K562 (cell line): ENCODE measurements at regions not wholly inside any gene's neighbourhood (a gene's known extent, or its start where the extent isn't known, plus 50 kb on each side); places are given as distances from the start of the nearest gene placed in this dataset.

ENCODE experiments used
- ATAC-seq: fragments of 200-7000 bp; cut with Tn5 transposase; 3 replicates; pipeline ENCODE4 v1.9.1; 2020; ENCODE audit warnings: moderate library complexity
- BruUV-seq: library from RNA; stranded (reverse); fragments of 400-500 nt; replicated peaks from 2 replicates; lab custom pipeline; 2021; lab: Mats Ljungman, UMichigan
- CTCF ChIA-PET: fragments of 300-600 bp; formaldehyde crosslinking; extraction: SDS; loops from one replicate; lab custom pipeline; 2021; ENCODE audit warnings: low intra/inter-chr PET ratio; lab: Yijun Ruan, JAX
- POLR2A ChIA-PET: fragments of 300-600, 350-650 bp; sonication (Branson Sonifier 250); formaldehyde crosslinking; extraction: SDS; loops from one replicate; lab custom pipeline; 2021; ENCODE audit warnings: antibody characterized with exemption, inconsistent platforms; lab: Yijun Ruan, JAX
- DNase-seq, 4 experiments: peaks; one replicate each; pipeline versions ENCODE4 v3.0.0 to v3.0.0-alpha.2; 2011 to 2018; ENCODE audit warnings: low spot score in 3 of 4, mixed read lengths in 3 of 4; ENCODE audit errors: extremely low read depth in 1 of 4
- FAIRE-seq: peaks from 2 replicates; lab custom pipeline; 2011; peaks lifted over from hg19 to GRCh38; lab: Jason Lieb, UNC
- H2AFZ ChIP-seq: 2 replicates; pipeline ENCODE4 v1.6.0; 2011; ENCODE audit warnings: low read depth, low read length, control low read depth, inconsistent platforms
- H3K27ac ChIP-seq: fragments of 200-600 bp; 3 replicates; pipeline ENCODE4 v1.8.0; 2011; ENCODE audit warnings: low read depth, mild to moderate bottlenecking, control low read depth, inconsistent platforms, low read length, moderate library complexity, mixed read lengths; ENCODE audit errors: extremely low read depth
- H3K27me3 ChIP-seq, 2 experiments: fragments of 300-600 bp in 1 of 2; 2 replicates in 1 of 2; 3 replicates in 1 of 2; pipeline versions ENCODE4 v1.6.0 to v1.8.0; 2011; ENCODE audit warnings: inconsistent platforms in 2 of 2, low read length in 2 of 2, mild to moderate bottlenecking in 1 of 2, mixed read lengths in 1 of 2, moderate library complexity in 1 of 2; ENCODE audit not compliant: control insufficient read depth in 2 of 2, insufficient read depth in 2 of 2
- H3K36me3 ChIP-seq: fragments of 300-600 bp; 3 replicates; pipeline ENCODE4 v1.8.0; 2011; ENCODE audit warnings: mild to moderate bottlenecking, low read length, inconsistent platforms; ENCODE audit not compliant: control insufficient read depth, insufficient read depth
- H3K4me1 ChIP-seq, 2 experiments: fragments of 200-600 bp in 1 of 2; replicated peaks in 1 of 2; 2 replicates in 1 of 2; 3 replicates in 1 of 2; pipeline versions ENCODE4 v1.5.1 to v1.8.0; 2011; ENCODE audit warnings: inconsistent platforms in 2 of 2, low read length in 2 of 2, mild to moderate bottlenecking in 1 of 2, mixed read lengths in 1 of 2, moderate library complexity in 1 of 2; ENCODE audit not compliant: control insufficient read depth in 2 of 2, insufficient read depth in 2 of 2
- H3K4me2 ChIP-seq: 2 replicates; pipeline ENCODE4 v1.6.1; 2011; ENCODE audit warnings: low read length, control low read depth, inconsistent platforms, mixed read lengths; ENCODE audit not compliant: insufficient read depth
- H3K4me3 ChIP-seq: fragments of 200-600 bp; sonication (generic), shearing (Covaris generic); 2 replicates; pipeline ENCODE4 v1.5.1; 2016; ENCODE audit warnings: control low read depth, inconsistent platforms
- H3K79me2 ChIP-seq: fragments of 200-600 bp; 3 replicates; pipeline ENCODE4 v1.8.0; 2011; ENCODE audit warnings: low read length, inconsistent platforms; ENCODE audit not compliant: control insufficient read depth, insufficient read depth
- H3K9ac ChIP-seq, 2 experiments: 2 replicates each; pipeline versions ENCODE4 v1.6.0 to v1.6.1; 2011; ENCODE audit warnings: low read depth in 2 of 2, low read length in 2 of 2, control low read depth in 1 of 2, inconsistent platforms in 1 of 2, mild to moderate bottlenecking in 1 of 2, mixed read lengths in 1 of 2; ENCODE audit not compliant: insufficient read depth in 1 of 2
- H3K9me1 ChIP-seq: one replicate; pipeline ENCODE4 v1.6.0; 2011; ENCODE audit warnings: inconsistent platforms, mild to moderate bottlenecking, low read length, moderate library complexity; ENCODE audit not compliant: control insufficient read depth, insufficient read depth
- H3K9me3 ChIP-seq: replicated peaks from 2 replicates; pipeline ENCODE4 v1.5.1; 2011; ENCODE audit warnings: low read depth, low read length, inconsistent platforms; ENCODE audit not compliant: control insufficient read depth, insufficient read depth
- H4K20me1 ChIP-seq: replicated peaks from 2 replicates; pipeline ENCODE4 v1.6.1; 2011; ENCODE audit warnings: low read length, inconsistent platforms, mixed read lengths; ENCODE audit not compliant: control insufficient read depth, insufficient read depth
- BRCA1 ChIP-seq, 2 experiments: fragments of 450-650 bp in 1 of 2; sonication (generic) in 1 of 2; formaldehyde crosslinking in 1 of 2; IDR thresholded peaks; 2 replicates each; pipeline versions ENCODE4 v1.5.0 to v1.6.1; 2017 to 2020; ENCODE audit warnings: mild to moderate bottlenecking in 1 of 2, missing genetic modification reagents in 1 of 2
- MECOM ChIP-seq: fragments of 250-450 bp; sonication (Bioruptor Pico); IDR thresholded peaks from 2 replicates; pipeline ENCODE4 v1.8.0; 2022; ENCODE audit warnings: inconsistent platforms
- RNF219 ChIP-seq: fragments of 250-450 bp; sonication (Bioruptor Pico); IDR thresholded peaks from 2 replicates; pipeline ENCODE4 v1.5.0; 2022; ENCODE audit warnings: mild to moderate bottlenecking
- SRSF1 ChIP-seq: fragments of 200-400 bp; formaldehyde crosslinking; IDR thresholded peaks from 2 replicates; pipeline ENCODE4 v1.6.1; 2017; ENCODE audit warnings: mild to moderate bottlenecking, low read depth, low read length, moderate library complexity
- ZNF184 ChIP-seq: sonication (generic); formaldehyde crosslinking; IDR thresholded peaks from 2 replicates; pipeline ENCODE4 v1.5.0; 2020; ENCODE audit warnings: missing genetic modification reagents
- ZNF57 ChIP-seq: fragments of 450-650 bp; formaldehyde crosslinking; IDR thresholded peaks from 2 replicates; pipeline ENCODE4 v1.4.0; 2020; ENCODE audit warnings: mild to moderate bottlenecking, moderate library complexity
- ZNF740 ChIP-seq, 3 experiments: fragments of 200-800 bp in 1 of 3; sonication (Bioruptor generic) in 1 of 3; sonication (generic) in 1 of 3; formaldehyde crosslinking in 1 of 3; IDR thresholded peaks; 2 replicates each; pipeline versions ENCODE4 v1.6.1 to v1.8.0; 2016 to 2022; ENCODE audit warnings: mild to moderate bottlenecking in 2 of 3, missing compliant biosample characterization in 2 of 3, missing genetic modification characterization in 2 of 3, missing genetic modification reagents in 1 of 3
- WGBS: fragments of 100-300 bp; shearing (Covaris generic); methylation state at CpG from one replicate; pipeline ENCODE4 v1.1.6; 2016; ENCODE audit warnings: low coverage, mixed read lengths; ENCODE audit not compliant: insufficient coverage; ENCODE audit errors: missing lambda C conversion rate; 5-methylcytosine and 5-hydroxymethylcytosine counted together
- in situ Hi-C: fragments of 300-500 bp; cut with MboI; formaldehyde crosslinking; loops from 4 replicates; pipeline ENCODE4 v1.15.0; 2018; ENCODE audit warnings: inconsistent platforms, mixed read lengths
- intact Hi-C: fragments of 100-400 bp; cut with micrococcal nuclease; formaldehyde crosslinking; loops from 2 replicates; pipeline ENCODE4 v1.14.2; 2022
- TF ChIP-seq, protein P1 (sequence below): fragments of 250-450 bp; sonication (Bioruptor Pico); IDR thresholded peaks from 2 replicates; pipeline ENCODE4 v1.8.0; 2022; ENCODE audit warnings: inconsistent platforms, mild to moderate bottlenecking, moderate library complexity, borderline replicate concordance

DNA sequence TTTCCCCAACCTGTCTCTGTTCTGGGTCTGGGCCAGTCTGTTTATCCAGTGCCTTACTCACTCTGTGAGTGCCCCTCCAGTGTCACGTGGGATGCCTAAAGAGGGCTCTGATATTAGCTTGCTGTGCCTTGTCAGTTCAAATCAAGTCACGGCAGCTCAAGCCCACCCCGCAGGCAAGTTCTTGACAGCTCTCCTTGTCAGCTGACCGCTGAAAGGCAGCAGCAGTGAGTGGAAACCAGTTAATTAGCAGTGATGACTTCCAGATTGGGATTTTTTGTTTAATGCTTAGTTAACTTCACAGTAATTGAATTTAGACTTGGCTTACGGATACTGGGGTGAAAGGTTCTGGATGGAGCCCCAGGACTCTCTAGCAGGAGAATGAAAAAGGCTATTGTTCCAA lies 210.1 kb downstream of the PSAT1 start (continued):
- TF ChIP-seq ZNF740 (CRISPR knock-in tag; IDR thresholded peaks at IDR 0.05) = no peak
- no peak for TF ChIP-seq ZNF740 (tag; IDR thresholded peaks at IDR 0.05)
- TF ChIP-seq BRCA1 (IDR thresholded peaks at IDR 0.05) = no peak
- no peak for TF ChIP-seq BRCA1 (CRISPR knock-in tag; IDR thresholded peaks at IDR 0.05)
- TF ChIP-seq SRSF1 = no peak
- TF ChIP-seq RNF219 (CRISPR knock-in tag) = no peak

- no TSS peak for BruUV-seq
- H3K4me3 ChIP-seq = no peak overlapping the region
- no peaks in the 10 kb centered on the region for H3K36me3 ChIP-seq
- H3K9me1 ChIP-seq = no peaks in the 10 kb centered on the region
- in situ Hi-C loops = no loop called here
- WGBS = 0% methylated on average over 4 of the region's 4 CpGs
- POLR2A ChIA-PET = no interaction called here
- no peaks in the 10 kb centered on the region for H3K79me2 ChIP-seq
- no peaks in the 10 kb centered on the region for H3K4me1 ChIP-seq
- H3K4me2 ChIP-seq = no peak overlapping the region
- H3K9ac ChIP-seq = no peak overlapping the region
- H2AFZ ChIP-seq = no peak overlapping the region
- no peaks in the 10 kb centered on the region for H3K9me3 ChIP-seq
- DNase-seq (no peak), ATAC-seq (no peak), FAIRE-seq (no peak)
- intact Hi-C loops = no loop called here
- H3K27me3 ChIP-seq = no peaks in the 10 kb centered on the region
- no peak overlapping the region for H3K27ac ChIP-seq
- CTCF ChIA-PET = no interaction called here
- TF ChIP-seq ZNF184 (CRISPR knock-in tag) = no peak
- TF ChIP-seq, protein P1, sequence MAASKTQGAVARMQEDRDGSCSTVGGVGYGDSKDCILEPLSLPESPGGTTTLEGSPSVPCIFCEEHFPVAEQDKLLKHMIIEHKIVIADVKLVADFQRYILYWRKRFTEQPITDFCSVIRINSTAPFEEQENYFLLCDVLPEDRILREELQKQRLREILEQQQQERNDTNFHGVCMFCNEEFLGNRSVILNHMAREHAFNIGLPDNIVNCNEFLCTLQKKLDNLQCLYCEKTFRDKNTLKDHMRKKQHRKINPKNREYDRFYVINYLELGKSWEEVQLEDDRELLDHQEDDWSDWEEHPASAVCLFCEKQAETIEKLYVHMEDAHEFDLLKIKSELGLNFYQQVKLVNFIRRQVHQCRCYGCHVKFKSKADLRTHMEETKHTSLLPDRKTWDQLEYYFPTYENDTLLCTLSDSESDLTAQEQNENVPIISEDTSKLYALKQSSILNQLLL (CRISPR knock-in tag) = no peak
- no peak for TF ChIP-seq ZNF57 (CRISPR knock-in tag)
- TF ChIP-seq MECOM (CRISPR knock-in tag) = no peak
- no peaks in the 10 kb centered on the region for H4K20me1 ChIP-seq
Measured at GRCh38 chr9:78510035-78510434, 213.1 kb downstream of the PSAT1 start.
